Breast epithelium (tissue), 3 donors: ENCODE measurements at regions not wholly inside any gene's neighbourhood (a gene's known extent, or its start where the extent isn't known, plus 50 kb on each side); places are given as distances from the start of the nearest gene placed in this dataset.

Experiments used
- POLR2A ChIP-seq: fragments of 450-650 bp; IDR thresholded peaks from one replicate; pipeline ENCODE4 v1.6.1; 2016; ENCODE audit warnings: antibody characterized with exemption, mild to moderate bottlenecking, moderate library complexity
- POLR2AphosphoS5 ChIP-seq, 3 donors: sonication (generic); formaldehyde crosslinking; IDR thresholded peaks; one replicate each; pipeline ENCODE4 v1.6.1; 2017; ENCODE audit warnings: antibody characterized with exemption in 3 of 3
- TF ChIP-seq, protein P1 (sequence below), 3 donors: fragments of 450-650 bp; IDR thresholded peaks; one replicate each; pipeline ENCODE4 v1.5.1; 2016 to 2017; ENCODE audit warnings: antibody characterized with exemption in 3 of 3, mild to moderate bottlenecking in 3 of 3, moderate library complexity in 3 of 3

DNA sequence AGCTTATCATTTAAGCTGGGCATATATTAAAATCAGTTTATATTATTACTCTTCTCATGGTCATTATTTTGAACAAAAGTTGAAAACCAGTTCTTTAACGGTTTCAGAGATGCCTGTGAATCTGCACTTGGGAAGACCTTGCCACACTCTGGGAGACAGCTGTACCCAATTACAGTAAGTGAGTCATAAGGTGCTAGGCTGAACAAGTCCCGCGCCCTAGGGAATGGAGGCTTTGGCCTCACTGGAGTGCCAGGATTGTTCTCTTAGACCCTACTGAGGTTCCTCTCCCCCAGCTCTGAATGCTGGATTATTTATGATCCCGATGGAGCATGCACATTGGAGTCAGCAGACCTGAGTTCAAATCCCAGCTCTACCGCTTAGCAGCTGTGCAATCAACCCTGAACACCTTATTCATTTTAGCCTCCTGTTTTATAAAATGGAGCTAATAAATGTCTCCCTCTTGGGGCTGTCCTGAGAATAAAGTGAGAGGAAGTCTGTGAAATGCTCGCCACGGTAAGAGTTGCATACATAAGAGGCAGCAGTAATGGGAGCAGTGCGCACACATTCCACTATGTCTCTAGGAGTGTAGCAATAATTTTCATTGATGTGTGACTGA lies 266.2 kb downstream of the FOXD2 start:
- TF ChIP-seq, protein P1, sequence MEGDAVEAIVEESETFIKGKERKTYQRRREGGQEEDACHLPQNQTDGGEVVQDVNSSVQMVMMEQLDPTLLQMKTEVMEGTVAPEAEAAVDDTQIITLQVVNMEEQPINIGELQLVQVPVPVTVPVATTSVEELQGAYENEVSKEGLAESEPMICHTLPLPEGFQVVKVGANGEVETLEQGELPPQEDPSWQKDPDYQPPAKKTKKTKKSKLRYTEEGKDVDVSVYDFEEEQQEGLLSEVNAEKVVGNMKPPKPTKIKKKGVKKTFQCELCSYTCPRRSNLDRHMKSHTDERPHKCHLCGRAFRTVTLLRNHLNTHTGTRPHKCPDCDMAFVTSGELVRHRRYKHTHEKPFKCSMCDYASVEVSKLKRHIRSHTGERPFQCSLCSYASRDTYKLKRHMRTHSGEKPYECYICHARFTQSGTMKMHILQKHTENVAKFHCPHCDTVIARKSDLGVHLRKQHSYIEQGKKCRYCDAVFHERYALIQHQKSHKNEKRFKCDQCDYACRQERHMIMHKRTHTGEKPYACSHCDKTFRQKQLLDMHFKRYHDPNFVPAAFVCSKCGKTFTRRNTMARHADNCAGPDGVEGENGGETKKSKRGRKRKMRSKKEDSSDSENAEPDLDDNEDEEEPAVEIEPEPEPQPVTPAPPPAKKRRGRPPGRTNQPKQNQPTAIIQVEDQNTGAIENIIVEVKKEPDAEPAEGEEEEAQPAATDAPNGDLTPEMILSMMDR (IDR thresholded peaks at IDR 0.05) = no peak
- TF ChIP-seq POLR2A (no peak), POLR2AphosphoS5 (IDR thresholded peaks at IDR 0.05) (no peak)
